GM12878 (cell line): ENCODE measurements at regions not wholly inside any gene's neighbourhood (a gene's known extent, or its start where the extent isn't known, plus 50 kb on each side); places are given as distances from the start of the nearest gene placed in this dataset.

Experiments used
- EED ChIP-seq: sonication (generic); IDR thresholded peaks from 2 replicates; pipeline ENCODE4 v1.6.1; 2016; ENCODE audit warnings: antibody characterized with exemption, low read depth
- EP300 ChIP-seq, 2 experiments: fragments of 150-350 bp in 1 of 2; IDR thresholded peaks; 2 replicates each; pipeline ENCODE4 v1.6.1; 2011 to 2012; ENCODE audit warnings: low read depth in 2 of 2, low read length in 2 of 2, borderline replicate concordance in 1 of 2, improper control_type of control experiment in 1 of 2, inconsistent platforms in 1 of 2; ENCODE audit not compliant: control insufficient read depth in 1 of 2
- IKZF1 ChIP-seq: fragments of 450-650 bp; conservative IDR thresholded peaks from 2 replicates; pipeline ENCODE4 v1.6.1; 2017; ENCODE audit warnings: antibody characterized with exemption, mild to moderate bottlenecking
- MEF2B ChIP-seq: fragments of 450-650 bp; IDR thresholded peaks from 2 replicates; pipeline ENCODE4 v1.6.1; 2018; ENCODE audit warnings: mild to moderate bottlenecking, moderate library complexity; ENCODE audit not compliant: partially characterized antibody, poor library complexity, severe bottlenecking
- NRF1 ChIP-seq: conservative IDR thresholded peaks from 2 replicates; pipeline ENCODE4 v1.6.1; 2011; ENCODE audit warnings: mild to moderate bottlenecking, low read depth, low read length, improper control_type of control experiment
- PRDM15 ChIP-seq: fragments of 450-650 bp; formaldehyde crosslinking; IDR thresholded peaks from 2 replicates; pipeline ENCODE4 v1.4.0; 2020; ENCODE audit warnings: mild to moderate bottlenecking, moderate library complexity
- RUNX3 ChIP-seq: IDR thresholded peaks from 2 replicates; pipeline ENCODE4 v1.6.1; 2012; ENCODE audit warnings: low read length, inconsistent platforms
- ZNF217 ChIP-seq: fragments of 450-650 bp; IDR thresholded peaks from 2 replicates; pipeline ENCODE4 v1.6.1; 2017; ENCODE audit warnings: antibody characterized with exemption, mild to moderate bottlenecking
- ZNF687 ChIP-seq: fragments of 450-650 bp; IDR thresholded peaks from 2 replicates; pipeline ENCODE4 v1.6.1; 2017; ENCODE audit warnings: mild to moderate bottlenecking, moderate library complexity
- TF ChIP-seq, protein P1 (sequence below): fragments of 450-650 bp; IDR thresholded peaks from 2 replicates; pipeline ENCODE4 v1.6.1; 2018; ENCODE audit warnings: mild to moderate bottlenecking, low read depth, moderate library complexity; ENCODE audit not compliant: partially characterized antibody
- TF ChIP-seq, protein P2 (sequence below): IDR thresholded peaks from 2 replicates; pipeline ENCODE4 v1.6.1; 2011; ENCODE audit warnings: mild to moderate bottlenecking, low read depth, low read length, moderate library complexity; ENCODE audit not compliant: insufficient replicate concordance
- TF ChIP-seq, protein P3 (sequence below): fragments of 150-350 bp; IDR thresholded peaks from 2 replicates; pipeline ENCODE4 v1.6.1; 2014; ENCODE audit warnings: mild to moderate bottlenecking, low read depth, low read length
- TF ChIP-seq, protein P4 (sequence below): fragments of 450-650 bp; IDR thresholded peaks from 2 replicates; pipeline ENCODE4 v1.6.1; 2014; ENCODE audit warnings: mild to moderate bottlenecking

DNA sequence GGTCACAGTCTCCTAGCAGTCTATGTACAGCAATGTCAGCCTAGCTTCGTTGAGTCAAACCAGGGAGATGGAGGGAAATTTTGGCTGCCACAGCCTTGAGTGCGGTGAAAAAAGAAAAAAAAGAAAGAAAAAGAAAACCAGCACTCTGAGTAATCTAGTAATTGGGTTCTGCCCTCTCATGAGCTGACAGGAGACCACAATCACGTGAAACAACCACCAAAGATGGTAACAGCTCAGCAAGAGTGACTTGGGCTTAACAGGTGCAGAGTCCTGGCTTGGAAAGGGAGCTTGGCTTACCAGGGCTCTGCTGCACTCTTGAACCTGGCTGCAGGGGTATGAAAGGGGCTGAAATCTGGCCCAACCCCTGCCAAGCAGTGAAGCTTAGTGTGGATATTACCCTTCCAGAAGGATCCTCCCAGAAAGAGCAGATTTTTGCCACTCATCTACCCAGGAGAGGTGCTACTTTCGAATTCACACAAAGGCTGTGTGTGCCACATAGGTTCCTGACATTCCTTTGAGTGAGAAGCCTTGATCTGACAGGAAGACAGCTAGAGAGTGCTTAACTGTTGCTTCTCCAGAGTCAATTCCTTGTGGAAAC, 350.3 kb downstream of the PTTG2 start (continued):
- TF ChIP-seq EP300 (IDR thresholded peaks at IDR 0.05; ENCODE audit: borderline replicate concordance in 1 of 2, control insufficient read depth in 1 of 2, low read depth in 2 of 2, low read length in 2 of 2) (peak; percentile 84 to 98), RUNX3 (peak; percentile 100), EED (peak; percentile 98), ZNF217 (peak; percentile 67; the same call in 1 of the 2 replicates), PRDM15 (CRISPR knock-in tag) (no peak), NRF1 (no peak), MEF2B (peak; percentile 80), IKZF1 (peak; percentile 93), ZNF687 (no peak)
- TF ChIP-seq, protein P1, sequence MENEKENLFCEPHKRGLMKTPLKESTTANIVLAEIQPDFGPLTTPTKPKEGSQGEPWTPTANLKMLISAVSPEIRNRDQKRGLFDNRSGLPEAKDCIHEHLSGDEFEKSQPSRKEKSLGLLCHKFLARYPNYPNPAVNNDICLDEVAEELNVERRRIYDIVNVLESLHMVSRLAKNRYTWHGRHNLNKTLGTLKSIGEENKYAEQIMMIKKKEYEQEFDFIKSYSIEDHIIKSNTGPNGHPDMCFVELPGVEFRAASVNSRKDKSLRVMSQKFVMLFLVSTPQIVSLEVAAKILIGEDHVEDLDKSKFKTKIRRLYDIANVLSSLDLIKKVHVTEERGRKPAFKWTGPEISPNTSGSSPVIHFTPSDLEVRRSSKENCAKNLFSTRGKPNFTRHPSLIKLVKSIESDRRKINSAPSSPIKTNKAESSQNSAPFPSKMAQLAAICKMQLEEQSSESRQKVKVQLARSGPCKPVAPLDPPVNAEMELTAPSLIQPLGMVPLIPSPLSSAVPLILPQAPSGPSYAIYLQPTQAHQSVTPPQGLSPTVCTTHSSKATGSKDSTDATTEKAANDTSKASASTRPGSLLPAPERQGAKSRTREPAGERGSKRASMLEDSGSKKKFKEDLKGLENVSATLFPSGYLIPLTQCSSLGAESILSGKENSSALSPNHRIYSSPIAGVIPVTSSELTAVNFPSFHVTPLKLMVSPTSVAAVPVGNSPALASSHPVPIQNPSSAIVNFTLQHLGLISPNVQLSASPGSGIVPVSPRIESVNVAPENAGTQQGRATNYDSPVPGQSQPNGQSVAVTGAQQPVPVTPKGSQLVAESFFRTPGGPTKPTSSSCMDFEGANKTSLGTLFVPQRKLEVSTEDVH, result no peak
- TF ChIP-seq, protein P2, sequence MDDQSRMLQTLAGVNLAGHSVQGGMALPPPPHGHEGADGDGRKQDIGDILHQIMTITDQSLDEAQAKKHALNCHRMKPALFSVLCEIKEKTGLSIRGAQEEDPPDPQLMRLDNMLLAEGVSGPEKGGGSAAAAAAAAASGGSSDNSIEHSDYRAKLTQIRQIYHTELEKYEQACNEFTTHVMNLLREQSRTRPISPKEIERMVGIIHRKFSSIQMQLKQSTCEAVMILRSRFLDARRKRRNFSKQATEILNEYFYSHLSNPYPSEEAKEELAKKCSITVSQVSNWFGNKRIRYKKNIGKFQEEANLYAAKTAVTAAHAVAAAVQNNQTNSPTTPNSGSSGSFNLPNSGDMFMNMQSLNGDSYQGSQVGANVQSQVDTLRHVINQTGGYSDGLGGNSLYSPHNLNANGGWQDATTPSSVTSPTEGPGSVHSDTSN, result no peak
- TF ChIP-seq, protein P3, sequence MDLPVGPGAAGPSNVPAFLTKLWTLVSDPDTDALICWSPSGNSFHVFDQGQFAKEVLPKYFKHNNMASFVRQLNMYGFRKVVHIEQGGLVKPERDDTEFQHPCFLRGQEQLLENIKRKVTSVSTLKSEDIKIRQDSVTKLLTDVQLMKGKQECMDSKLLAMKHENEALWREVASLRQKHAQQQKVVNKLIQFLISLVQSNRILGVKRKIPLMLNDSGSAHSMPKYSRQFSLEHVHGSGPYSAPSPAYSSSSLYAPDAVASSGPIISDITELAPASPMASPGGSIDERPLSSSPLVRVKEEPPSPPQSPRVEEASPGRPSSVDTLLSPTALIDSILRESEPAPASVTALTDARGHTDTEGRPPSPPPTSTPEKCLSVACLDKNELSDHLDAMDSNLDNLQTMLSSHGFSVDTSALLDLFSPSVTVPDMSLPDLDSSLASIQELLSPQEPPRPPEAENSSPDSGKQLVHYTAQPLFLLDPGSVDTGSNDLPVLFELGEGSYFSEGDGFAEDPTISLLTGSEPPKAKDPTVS, result no peak
- TF ChIP-seq, protein P4, sequence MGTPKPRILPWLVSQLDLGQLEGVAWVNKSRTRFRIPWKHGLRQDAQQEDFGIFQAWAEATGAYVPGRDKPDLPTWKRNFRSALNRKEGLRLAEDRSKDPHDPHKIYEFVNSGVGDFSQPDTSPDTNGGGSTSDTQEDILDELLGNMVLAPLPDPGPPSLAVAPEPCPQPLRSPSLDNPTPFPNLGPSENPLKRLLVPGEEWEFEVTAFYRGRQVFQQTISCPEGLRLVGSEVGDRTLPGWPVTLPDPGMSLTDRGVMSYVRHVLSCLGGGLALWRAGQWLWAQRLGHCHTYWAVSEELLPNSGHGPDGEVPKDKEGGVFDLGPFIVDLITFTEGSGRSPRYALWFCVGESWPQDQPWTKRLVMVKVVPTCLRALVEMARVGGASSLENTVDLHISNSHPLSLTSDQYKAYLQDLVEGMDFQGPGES, result no peak
